GM12872 (cell line): ENCODE measurements at regions not wholly inside any gene's neighbourhood (a gene's known extent, or its start where the extent isn't known, plus 50 kb on each side); places are given as distances from the start of the nearest gene placed in this dataset.

Source experiments
- CTCF ChIP-seq: IDR thresholded peaks from 3 replicates; pipeline ENCODE4 v1.5.1; 2011; ENCODE audit warnings: low read depth, mild to moderate bottlenecking, low read length, moderate library complexity; ENCODE audit not compliant: insufficient read depth

- TF ChIP-seq CTCF: no peak
These were observed 141.6 kb upstream of the KBTBD8 start for GRCh38 chr3:66856533-66856932.

- TF ChIP-seq CTCF: peak; percentile 46; the same call in 2 of the 3 replicates
These were observed 139.3 kb upstream of the KBTBD8 start for GRCh38 chr3:66858656-66859381.

GRCh38 chr3:66860771-66861170 is 137.3 kb upstream of the KBTBD8 start:
- TF ChIP-seq CTCF: no peak

GRCh38 chr3:66863205-66864111 is 134.6 kb upstream of the KBTBD8 start:
- no peak for TF ChIP-seq CTCF

GRCh38 chr3:66884659-66885058 is 113.4 kb upstream of the KBTBD8 start:
- no peak for TF ChIP-seq CTCF

- TF ChIP-seq CTCF: no peak
These were observed 112.6 kb upstream of the KBTBD8 start for GRCh38 chr3:66885326-66886000.
